ENCODE measurements at regions not wholly inside any gene's neighbourhood (a gene's known extent, or its start where the extent isn't known, plus 50 kb on each side); places are given as distances from the start of the nearest gene placed in this dataset.

GRCh38 chr12:125229878-125230530, 164.8 kb downstream of the AACS start:
- Mint-ChIP-seq H3K27me3 (ENCODE audit: insufficient read depth, low read depth, poor library complexity) (peaks cover 8% of the 10 kb centered on the region), H3K27ac (no peak overlapping the region), H3K4me3 (no peak overlapping the region), H3K4me1 (peaks cover 27% of the 10 kb centered on the region), H3K36me3 (ENCODE audit: low read depth) (peaks cover 82% of the 10 kb centered on the region), H3K9me3 (no peaks in the 10 kb centered on the region; the same call in 2 of the 3 replicates)
- peaks cover 47% of the 10 kb centered on the region for H3K79me2 ChIP-seq (replicated peaks; ENCODE audit: insufficient read depth)
- no peak for DNase-seq (ENCODE audit: low spot score)
- peaks cover 8% of the 10 kb centered on the region; the same call in 1 of the 2 replicates for H3K4me1 ChIP-seq (ENCODE audit: insufficient read depth)
- no peaks in the 10 kb centered on the region; the same call in 1 of the 2 replicates for H3K36me3 ChIP-seq (ENCODE audit: insufficient read depth)
- peaks cover 6% of the 10 kb centered on the region; the same call in 1 of the 2 replicates for H3K9me2 ChIP-seq (ENCODE audit: insufficient read depth)
- H3F3A ChIP-seq (replicated peaks; ENCODE audit: low read depth), result no peaks in the 10 kb centered on the region
- H3K4me2 ChIP-seq, result no peak overlapping the region
- no peaks in the 10 kb centered on the region for H3K27me3 ChIP-seq (ENCODE audit: insufficient read depth)
- H3K27ac ChIP-seq (ENCODE audit: low read depth), result no peak overlapping the region
- peaks cover 12% of the 10 kb centered on the region for H4K20me1 ChIP-seq (replicated peaks; ENCODE audit: insufficient read depth)
- no peak overlapping the region for H2AFZ ChIP-seq
- no peak for ATAC-seq
- TF ChIP-seq CTCF (conservative IDR thresholded peaks at IDR 0.05; ENCODE audit: low read depth in 2 of 2) (no peak), CREB1 (CRISPR knock-in tag; IDR thresholded peaks at IDR 0.05; ENCODE audit: low read depth) (no peak), EZH2 (IDR thresholded peaks at IDR 0.05; ENCODE audit: low read depth, unreplicated experiment) (no peak), ETS1 (IDR thresholded peaks at IDR 0.05) (no peak), ZNF462 (CRISPR knock-in tag; IDR thresholded peaks at IDR 0.05) (no peak)
- no peak overlapping the region for H3K4me3 ChIP-seq
